NCI-H69 (cell line): ENCODE measurements at regions not wholly inside any gene's neighbourhood (a gene's known extent, or its start where the extent isn't known, plus 50 kb on each side); places are given as distances from the start of the nearest gene placed in this dataset.

Experiments
- DNase-seq: peaks from one replicate; lab custom pipeline; 2025; lab: John Stamatoyannopoulos, UW

DNA sequence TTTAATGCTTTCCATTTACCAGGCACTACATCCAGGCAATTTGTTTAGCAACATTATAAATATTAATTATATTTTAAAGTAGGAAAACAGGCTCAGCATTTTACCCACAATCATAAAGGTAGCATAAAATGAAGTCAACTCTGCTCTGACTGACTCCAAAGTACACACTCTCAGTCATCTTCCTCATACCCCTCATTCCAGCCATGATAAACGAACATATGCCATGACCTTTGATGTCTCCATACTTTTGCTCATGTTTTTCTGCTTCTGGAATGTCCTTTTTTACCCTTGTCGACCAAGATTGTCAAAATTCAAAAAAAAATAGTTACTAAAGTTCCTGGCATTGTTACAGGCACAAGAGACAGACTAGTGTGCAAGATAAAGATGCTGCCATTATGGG, 77.7 kb upstream of the SOX6 start:
- DNase-seq, result no peak

DNA sequence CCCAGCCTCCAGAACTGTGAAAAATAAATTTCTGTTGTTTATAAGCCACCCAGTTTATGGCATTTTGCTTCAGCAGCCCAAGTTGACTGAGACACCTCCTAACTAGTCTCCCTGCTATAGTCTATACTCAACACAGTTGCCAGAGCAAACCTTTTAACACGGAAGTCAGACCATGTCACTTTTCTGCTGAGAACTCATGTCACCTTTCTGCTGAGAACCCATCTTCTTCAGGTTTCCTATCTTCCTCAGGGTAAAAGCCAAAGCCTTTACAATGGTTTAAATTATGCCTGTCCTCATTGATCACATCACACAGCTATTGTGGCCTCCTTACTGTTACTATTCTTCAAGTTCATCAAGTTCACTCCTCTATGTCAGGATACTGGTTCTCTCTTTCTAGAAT, 74.3 kb upstream of the SOX6 start:
- DNase-seq, result no peak

- DNase-seq, result no peak
Measured at GRCh38 chr11:16421826-16422225, 65.5 kb upstream of the SOX6 start.

DNA sequence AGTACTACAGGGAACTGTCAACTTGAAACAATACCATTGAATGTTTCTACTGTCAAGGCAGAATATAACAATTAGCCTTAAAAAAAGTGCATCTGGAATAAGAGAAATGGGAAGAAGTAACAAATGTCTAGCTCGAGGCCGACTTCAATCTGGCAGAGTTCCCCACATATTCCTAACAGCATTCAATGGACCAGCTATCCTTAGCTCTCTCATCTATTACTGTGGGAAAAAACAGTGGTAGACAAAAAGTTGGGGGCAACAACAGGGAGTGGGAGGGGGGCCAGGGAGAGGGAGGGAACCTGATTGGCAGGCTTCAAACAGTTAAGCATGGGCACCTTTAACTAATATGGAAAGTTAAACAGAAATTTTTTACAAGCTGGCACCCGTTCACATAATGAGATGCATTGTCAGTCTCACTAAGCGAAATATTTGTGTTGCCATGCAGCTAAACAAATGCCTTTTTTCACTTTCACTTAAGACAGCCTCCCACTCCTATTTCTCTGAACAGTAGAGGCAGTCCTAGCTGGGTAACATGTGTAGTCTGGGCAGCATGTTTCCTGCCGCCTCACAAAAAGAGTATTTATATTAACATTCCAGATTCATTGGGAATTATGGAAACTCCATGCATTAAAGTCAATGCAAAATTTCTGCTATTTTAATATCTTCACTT, 62.2 kb upstream of the SOX6 start:
- DNase-seq, result no peak

DNA sequence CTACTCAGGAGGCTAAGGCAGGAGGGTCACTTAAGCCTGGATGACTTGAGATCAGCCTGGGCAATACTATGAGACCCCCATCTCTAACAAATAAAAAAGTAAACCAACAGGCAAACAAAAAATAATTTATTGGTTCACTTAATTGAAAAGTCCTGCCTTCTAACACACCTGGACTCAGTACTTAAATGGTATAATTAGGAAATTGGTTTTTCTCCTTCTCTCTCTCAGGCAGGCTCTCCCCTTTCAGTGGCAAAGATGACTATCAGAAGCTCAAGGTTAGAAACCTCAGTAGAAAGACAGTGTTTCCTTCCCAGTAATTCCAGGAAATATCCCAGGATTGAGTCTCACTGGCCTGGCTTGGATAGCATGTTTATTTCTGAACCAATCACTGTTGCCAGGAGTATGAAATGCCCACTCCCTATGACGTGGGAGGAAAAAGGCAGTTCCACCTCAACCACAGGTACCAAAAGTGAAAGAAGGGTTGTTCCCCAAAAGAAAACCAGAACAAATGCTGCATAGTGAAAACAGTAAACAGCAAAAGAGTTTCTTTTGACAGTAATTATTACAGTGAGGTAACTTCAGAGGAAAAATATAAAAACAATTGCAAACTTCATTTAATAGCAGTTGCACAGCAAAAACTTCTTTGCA, 56.3 kb upstream of the SOX6 start:
- no peak for DNase-seq

DNA sequence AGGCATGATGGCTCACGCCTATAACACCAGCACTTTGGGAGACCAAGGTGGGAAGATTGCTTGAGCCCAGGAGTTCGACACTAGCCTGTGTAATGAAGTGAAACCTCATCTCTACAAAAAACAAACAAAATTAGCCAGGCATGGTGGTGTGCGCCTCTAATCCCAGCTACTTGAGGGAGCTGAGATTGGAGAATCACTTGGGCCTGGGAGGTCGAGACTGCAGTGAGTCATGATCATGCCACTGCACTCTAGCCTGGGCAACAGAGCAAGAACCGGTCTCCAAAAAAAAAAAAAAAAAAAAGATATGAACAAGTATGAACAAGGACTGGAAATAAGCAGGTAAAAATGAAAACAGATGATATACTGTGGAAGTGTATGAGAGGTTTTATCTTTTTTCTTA, 54.1 kb upstream of the SOX6 start:
- no peak for DNase-seq

DNA sequence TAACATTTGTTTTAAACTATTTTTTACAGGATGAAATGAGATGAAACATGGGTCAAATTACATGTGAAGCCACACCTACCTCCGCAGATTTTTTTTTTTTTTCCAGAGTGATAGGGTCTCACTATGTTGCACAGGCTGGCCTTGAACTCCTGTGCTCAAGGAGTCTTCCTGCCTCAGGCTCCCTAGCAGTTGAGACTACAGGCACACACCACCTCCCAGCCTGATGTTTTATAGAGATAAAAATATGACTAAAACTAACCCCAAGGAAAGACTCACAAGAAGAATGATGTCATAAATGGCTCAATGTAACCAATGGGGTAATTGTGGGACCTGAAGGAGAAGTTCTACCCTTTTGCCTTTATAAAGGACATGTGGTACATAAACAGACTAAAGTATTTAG, 52.3 kb upstream of the SOX6 start:
- no peak for DNase-seq

- DNase-seq, result no peak
Measured at GRCh38 chr11:16406226-16406625, 49.9 kb upstream of the SOX6 start.
